IMR-90 (cell line): ENCODE measurements at regions not wholly inside any gene's neighbourhood (a gene's known extent, or its start where the extent isn't known, plus 50 kb on each side); places are given as distances from the start of the nearest gene placed in this dataset.

Source experiments
- ATAC-seq: fragments of 200-7000 bp; cut with Tn5 transposase; 2 replicates; pipeline ENCODE4 v1.9.1; 2020; ENCODE audit warnings: low read depth, mild to moderate bottlenecking, moderate library complexity
- BruUV-seq: library from RNA; stranded (reverse); fragments of 400-500 nt; replicated peaks from 2 replicates; lab custom pipeline; 2021; lab: Mats Ljungman, UMichigan
- CTCF ChIA-PET: fragments of 300-600 bp; formaldehyde crosslinking; extraction: SDS; loops from one replicate; lab custom pipeline; 2021; ENCODE audit warnings: antibody characterized with exemption; lab: Yijun Ruan, JAX
- POLR2A ChIA-PET: fragments of 300-600 bp; sonication (Branson Sonifier 250); formaldehyde crosslinking; loops from one replicate; lab custom pipeline; 2022; ENCODE audit warnings: antibody characterized with exemption; ENCODE audit not compliant: unreplicated experiment; lab: Charles Lee
- DNase-seq: peaks from one replicate; pipeline ENCODE4 v3.0.0; 2013
- H2AFZ ChIP-seq: replicated peaks from 2 replicates; pipeline ENCODE3; 2013; ENCODE audit warnings: low read length, mild to moderate bottlenecking; ENCODE audit not compliant: poor library complexity
- H2AK5ac ChIP-seq: 2 replicates; pipeline ENCODE4 v1.6.1; 2013; ENCODE audit warnings: low read depth, low read length, inconsistent platforms
- H2AK9ac ChIP-seq: replicated peaks from 2 replicates; pipeline ENCODE3; 2013; ENCODE audit warnings: mild to moderate bottlenecking, low read depth, low read length, moderate library complexity; ENCODE audit not compliant: poor library complexity
- H2BK120ac ChIP-seq: 2 replicates; pipeline ENCODE4 v1.6.1; 2013; ENCODE audit warnings: low read depth, low read length, inconsistent platforms
- H2BK15ac ChIP-seq: 3 replicates; pipeline ENCODE4 v1.6.1; 2013; ENCODE audit warnings: low read depth, low read length, inconsistent platforms
- H2BK20ac ChIP-seq: 2 replicates; pipeline ENCODE4 v1.6.1; 2013; ENCODE audit warnings: low read depth, mild to moderate bottlenecking, inconsistent platforms, low read length, moderate library complexity
- H2BK5ac ChIP-seq: 2 replicates; pipeline ENCODE4 v1.6.1; 2013; ENCODE audit warnings: mild to moderate bottlenecking, low read depth, low read length, inconsistent platforms; ENCODE audit not compliant: poor library complexity, severe bottlenecking
- H3K14ac ChIP-seq: replicated peaks from 2 replicates; pipeline ENCODE4 v1.6.1; 2013; ENCODE audit warnings: low read depth, low read length, inconsistent platforms
- H3K18ac ChIP-seq: 2 replicates; pipeline ENCODE4 v1.6.1; 2013; ENCODE audit warnings: low read depth, low read length, control low read depth
- H3K23ac ChIP-seq: 2 replicates; pipeline ENCODE4 v1.6.1; 2013; ENCODE audit warnings: low read depth, low read length, inconsistent platforms
- H3K27ac ChIP-seq: 2 replicates; pipeline ENCODE4 v1.5.1; 2013; ENCODE audit warnings: mild to moderate bottlenecking, control low read depth, low read length; ENCODE audit not compliant: insufficient read depth
- H3K27me3 ChIP-seq: 2 replicates; pipeline ENCODE4 v1.6.1; 2013; ENCODE audit warnings: low read length; ENCODE audit not compliant: control insufficient read depth, insufficient read depth
- H3K36me3 ChIP-seq: 2 replicates; pipeline ENCODE4 v1.6.1; 2013; ENCODE audit warnings: low read length, mixed read lengths; ENCODE audit not compliant: control insufficient read depth, insufficient read depth
- H3K4ac ChIP-seq: 2 replicates; pipeline ENCODE4 v1.6.1; 2013; ENCODE audit warnings: low read depth, low read length, inconsistent platforms
- H3K4me1 ChIP-seq: 2 replicates; pipeline ENCODE4 v1.6.1; 2013; ENCODE audit warnings: low read length, mixed read lengths; ENCODE audit not compliant: control insufficient read depth, insufficient read depth
- H3K4me2 ChIP-seq: 2 replicates; pipeline ENCODE4 v1.6.1; 2013; ENCODE audit warnings: low read depth, mild to moderate bottlenecking, control low read depth, low read length, moderate library complexity
- H3K4me3 ChIP-seq: 2 replicates; pipeline ENCODE4 v1.5.1; 2013; ENCODE audit warnings: low read depth, mild to moderate bottlenecking, control low read depth, low read length, moderate library complexity; ENCODE audit not compliant: insufficient read depth
- H3K56ac ChIP-seq: 2 replicates; pipeline ENCODE4 v1.6.1; 2013; ENCODE audit warnings: low read length, inconsistent platforms; ENCODE audit not compliant: insufficient read depth; ENCODE audit errors: extremely low read depth
- H3K79me1 ChIP-seq, 2 experiments: 2 replicates each; pipeline ENCODE4 v1.6.1; 2013; ENCODE audit warnings: low read length in 2 of 2, inconsistent platforms in 1 of 2, low read depth in 1 of 2
- H3K9ac ChIP-seq: 2 replicates; pipeline ENCODE4 v1.6.1; 2013; ENCODE audit warnings: low read depth, low read length, control low read depth
- H3K9me1 ChIP-seq: 2 replicates; pipeline ENCODE4 v1.6.1; 2013; ENCODE audit warnings: low read length, inconsistent platforms; ENCODE audit not compliant: insufficient read depth
- H3K9me3 ChIP-seq: 2 replicates; pipeline ENCODE4 v1.6.1; 2013; ENCODE audit warnings: low read length; ENCODE audit not compliant: control insufficient read depth, insufficient read depth
- H4K20me1 ChIP-seq: 2 replicates; pipeline ENCODE4 v1.6.1; 2013; ENCODE audit warnings: low read length, inconsistent platforms; ENCODE audit not compliant: insufficient read depth
- H4K5ac ChIP-seq: 2 replicates; pipeline ENCODE4 v1.6.1; 2013; ENCODE audit warnings: mild to moderate bottlenecking, low read depth, low read length, control low read depth
- H4K8ac ChIP-seq, 2 experiments: 2 replicates each; pipeline ENCODE4 v1.6.1; 2013; ENCODE audit warnings: low read depth in 2 of 2, low read length in 2 of 2, control low read depth in 1 of 2, inconsistent platforms in 1 of 2
- H4K91ac ChIP-seq: 2 replicates; pipeline ENCODE4 v1.6.1; 2013; ENCODE audit warnings: low read depth, low read length, inconsistent platforms; ENCODE audit not compliant: insufficient read depth
- CEBPB ChIP-seq: IDR thresholded peaks from 2 replicates; pipeline ENCODE4 v1.6.1; 2012; ENCODE audit warnings: low read depth, low read length, improper control_type of control experiment
- MAFK ChIP-seq: IDR thresholded peaks from 2 replicates; pipeline ENCODE4 v1.6.1; 2012; ENCODE audit warnings: low read depth, low read length, improper control_type of control experiment
- MAZ ChIP-seq: IDR thresholded peaks from 2 replicates; pipeline ENCODE4 v1.6.1; 2012; ENCODE audit warnings: low read depth, mild to moderate bottlenecking, low read length, improper control_type of control experiment, moderate library complexity, borderline replicate concordance
- MXI1 ChIP-seq: IDR thresholded peaks from 2 replicates; pipeline ENCODE4 v1.6.1; 2012; ENCODE audit warnings: low read depth, mild to moderate bottlenecking, low read length, moderate library complexity, borderline replicate concordance
- SMC3 ChIP-seq: fragments of 150-350 bp; IDR thresholded peaks from 2 replicates; pipeline ENCODE4 v1.6.1; 2016; ENCODE audit warnings: low read depth, mild to moderate bottlenecking, antibody characterized with exemption, low read length, moderate library complexity
- WGBS, 2 experiments: methylation state at CpG; one replicate each; pipeline versions ENCODE4 v1.1.5 to v1.1.7; 2013; ENCODE audit warnings: missing lambda C conversion rate in 2 of 2; ENCODE audit not compliant: insufficient read length in 1 of 2; ENCODE audit errors: extremely low coverage in 2 of 2; 5-methylcytosine and 5-hydroxymethylcytosine counted together
- dilution Hi-C: fragments of 300-500 bp; cut with HindIII; formaldehyde crosslinking; loops from one replicate; pipeline ENCODE4 v1.14.3; 2018; ENCODE audit warnings: low sequenced_read_pairs; ENCODE audit not compliant: unreplicated experiment
- in situ Hi-C: fragments of 300-500 bp; cut with MboI; formaldehyde crosslinking; loops from 3 replicates; pipeline ENCODE4 v1.14.3; 2019; ENCODE audit warnings: low sequenced_read_pairs, inconsistent platforms, mixed read lengths
- intact Hi-C: fragments of 100-400 bp; cut with micrococcal nuclease; formaldehyde crosslinking; loops from 2 replicates; pipeline ENCODE4 v1.10.0; 2022
- TF ChIP-seq, protein P1 (sequence below): fragments of 150-350 bp; IDR thresholded peaks from 2 replicates; pipeline ENCODE4 v1.6.1; 2017; ENCODE audit warnings: mild to moderate bottlenecking, antibody characterized with exemption, low read length, low read depth

GRCh38 chr2:129733041-129733440, 246.4 kb upstream of the RAB6C start:
- no peaks in the 10 kb centered on the region for H3K9me1 ChIP-seq
- dilution Hi-C loops = no loop called here
- intact Hi-C loops = no loop called here
- no TSS peak for BruUV-seq
- no peak overlapping the region for H4K5ac ChIP-seq
- no peak overlapping the region for H3K4ac ChIP-seq
- no peaks in the 10 kb centered on the region for H3K79me1 ChIP-seq
- no peak overlapping the region for H2AK9ac ChIP-seq
- no peak overlapping the region for H2AK5ac ChIP-seq
- no peak overlapping the region for H2AFZ ChIP-seq
- H3K14ac ChIP-seq = no peak overlapping the region
- H3K27ac ChIP-seq = no peak overlapping the region
- H4K20me1 ChIP-seq = no peaks in the 10 kb centered on the region; the same call in 1 of the 2 replicates
- H3K56ac ChIP-seq = no peak overlapping the region
- peaks cover 24% of the 10 kb centered on the region for H3K9me3 ChIP-seq
- H3K36me3 ChIP-seq = no peaks in the 10 kb centered on the region
- no peak overlapping the region for H3K18ac ChIP-seq
- ATAC-seq (no peak), DNase-seq (no peak)
- no peak overlapping the region for H2BK15ac ChIP-seq
- H2BK5ac ChIP-seq = no peak overlapping the region
- no CpG with 5 or more reads among the region's 3 CpGs for WGBS, 2 experiments
- no peak overlapping the region for H2BK20ac ChIP-seq
- H4K91ac ChIP-seq = no peak overlapping the region
- no peak overlapping the region for H4K8ac ChIP-seq
- no peak overlapping the region for H3K4me2 ChIP-seq
- no peak overlapping the region for H3K23ac ChIP-seq
- CTCF ChIA-PET = no interaction called here
- no peak for TF ChIP-seq MAFK
- TF ChIP-seq, protein P1, sequence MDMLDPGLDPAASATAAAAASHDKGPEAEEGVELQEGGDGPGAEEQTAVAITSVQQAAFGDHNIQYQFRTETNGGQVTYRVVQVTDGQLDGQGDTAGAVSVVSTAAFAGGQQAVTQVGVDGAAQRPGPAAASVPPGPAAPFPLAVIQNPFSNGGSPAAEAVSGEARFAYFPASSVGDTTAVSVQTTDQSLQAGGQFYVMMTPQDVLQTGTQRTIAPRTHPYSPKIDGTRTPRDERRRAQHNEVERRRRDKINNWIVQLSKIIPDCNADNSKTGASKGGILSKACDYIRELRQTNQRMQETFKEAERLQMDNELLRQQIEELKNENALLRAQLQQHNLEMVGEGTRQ = no peak
- no peak for TF ChIP-seq MXI1
- no peak for TF ChIP-seq MAZ
- TF ChIP-seq SMC3 = no peak
- TF ChIP-seq CEBPB = no peak
- no peaks in the 10 kb centered on the region for H3K27me3 ChIP-seq
- in situ Hi-C loops = no loop called here
- H2BK120ac ChIP-seq = no peak overlapping the region
- POLR2A ChIA-PET = no interaction called here
- H3K4me3 ChIP-seq = no peak overlapping the region
- no peaks in the 10 kb centered on the region for H3K4me1 ChIP-seq
- H3K9ac ChIP-seq = no peak overlapping the region
